ENCODE measurements at regions not wholly inside any gene's neighbourhood (a gene's known extent, or its start where the extent isn't known, plus 50 kb on each side); places are given as distances from the start of the nearest gene placed in this dataset.

DNA sequence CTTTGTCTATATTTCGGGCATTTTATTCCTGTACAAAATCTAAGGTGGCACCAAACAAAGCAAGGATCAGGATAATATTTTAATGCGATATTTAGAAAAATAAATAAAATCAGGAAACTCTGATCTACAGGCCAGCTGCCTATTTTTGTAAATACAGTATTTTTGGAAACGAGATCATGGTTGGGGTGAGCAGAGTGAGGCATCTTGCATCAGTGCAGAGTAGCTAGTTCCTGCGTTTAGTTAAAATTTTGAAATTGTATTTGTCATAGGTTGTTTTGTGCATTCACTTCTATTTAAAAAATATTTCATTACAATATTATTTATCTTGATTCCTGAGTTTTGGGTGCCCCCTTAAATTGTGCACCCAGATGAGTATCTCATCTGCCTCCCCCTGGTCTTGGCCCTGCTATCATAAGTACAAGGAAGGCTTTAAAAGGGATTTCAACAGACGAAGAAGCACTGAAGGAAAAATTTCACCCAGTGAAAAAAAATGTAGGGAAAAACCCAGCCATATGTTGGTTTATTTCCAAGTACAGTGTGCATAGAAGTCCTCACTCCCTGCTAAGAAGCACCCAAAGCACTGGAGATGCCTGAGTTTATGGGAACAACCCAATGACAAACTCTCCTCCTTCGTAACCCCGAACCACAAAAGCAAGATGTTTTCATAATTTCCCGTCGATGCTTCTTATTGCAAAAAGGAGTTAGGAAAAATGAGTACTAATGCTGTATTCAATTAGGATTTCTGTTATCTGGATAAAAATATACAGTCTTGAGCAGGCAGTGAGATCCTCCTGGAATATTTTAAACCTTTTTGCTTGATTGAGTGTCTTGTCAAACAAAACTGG, 304.7 kb upstream of the CLINT1 start:
- DNase-seq (ENCODE audit: low read depth, low spot score) = no peak
- in situ Hi-C loops (cut with HindIII; ENCODE audit: low pct_unique_long_range_greater_than_20kb, low sequenced_read_pairs) = no loop called here

DNA sequence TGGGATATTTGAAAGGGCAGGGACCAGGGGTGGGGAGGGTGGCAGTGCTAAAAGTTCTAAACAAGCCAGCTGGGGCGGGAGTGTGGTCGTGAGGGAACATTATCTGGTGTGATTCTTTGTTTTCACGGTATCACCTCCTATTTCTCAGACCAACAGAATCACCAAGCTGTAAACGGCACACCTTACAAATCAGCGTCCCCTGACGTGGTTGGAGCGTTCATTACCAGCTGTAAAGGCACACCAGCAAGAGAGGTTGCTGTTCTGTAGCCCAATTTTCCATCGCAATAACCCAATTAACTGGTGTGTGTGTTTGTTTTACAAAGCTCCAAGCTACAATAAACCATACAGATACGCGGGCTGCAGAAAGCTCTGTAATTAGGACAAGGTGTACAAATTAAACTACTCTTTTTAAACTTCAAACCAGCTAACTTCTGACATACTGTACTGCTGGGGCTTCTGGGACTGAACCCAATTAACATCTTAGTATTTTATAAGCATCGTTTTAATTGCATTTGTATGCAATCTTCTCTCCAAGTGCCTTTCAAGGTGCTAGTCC, 303.6 kb upstream of the CLINT1 start:
- no peak for DNase-seq (ENCODE audit: low read depth, low spot score)
- in situ Hi-C loops (cut with HindIII; ENCODE audit: low pct_unique_long_range_greater_than_20kb, low sequenced_read_pairs) = no loop called here

DNA sequence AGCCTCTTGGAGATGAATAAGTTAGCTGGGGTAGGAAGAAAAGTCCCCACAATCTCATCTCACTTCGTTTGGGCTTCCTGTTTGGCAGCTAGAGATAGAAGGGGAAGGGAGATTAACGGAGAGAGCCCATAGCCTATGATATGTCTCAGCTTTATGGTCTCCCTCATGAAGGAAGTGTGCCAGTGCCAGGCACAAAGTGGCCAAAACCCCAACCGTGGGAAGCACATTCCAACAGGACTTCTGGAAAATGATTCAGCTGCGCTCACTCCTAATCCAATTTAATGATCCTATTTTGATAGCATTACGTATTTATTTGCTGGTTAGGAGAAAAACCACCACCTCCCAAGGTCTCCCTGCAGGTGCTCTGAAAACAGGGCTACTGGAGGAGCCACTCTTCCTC, 303.1 kb upstream of the CLINT1 start:
- DNase-seq (ENCODE audit: low read depth, low spot score) = no peak
- in situ Hi-C loops (cut with HindIII; ENCODE audit: low pct_unique_long_range_greater_than_20kb, low sequenced_read_pairs) = no loop called here

DNA sequence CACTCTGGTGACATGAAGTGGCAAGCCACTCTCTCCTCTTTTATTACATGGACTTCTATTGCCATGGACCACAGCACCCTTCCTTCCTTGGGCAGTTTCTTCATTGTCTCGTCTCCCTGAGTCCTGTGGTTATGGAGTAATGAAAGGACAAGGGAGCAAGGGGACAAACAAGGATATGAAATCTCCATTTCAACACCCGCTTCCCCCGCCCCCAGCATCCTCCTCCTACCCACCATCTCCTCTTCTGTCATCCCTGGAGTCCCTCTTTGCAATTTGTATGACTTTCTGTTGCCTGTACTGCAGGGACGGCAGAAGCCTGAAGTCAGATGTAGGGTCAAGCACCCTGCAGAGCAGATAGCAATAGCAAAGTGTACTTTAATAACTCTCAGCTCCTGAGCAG, 300.7 kb upstream of the CLINT1 start:
- in situ Hi-C loops (cut with HindIII; ENCODE audit: low pct_unique_long_range_greater_than_20kb, low sequenced_read_pairs) = no loop called here
- DNase-seq (ENCODE audit: low read depth, low spot score) = no peak

DNA sequence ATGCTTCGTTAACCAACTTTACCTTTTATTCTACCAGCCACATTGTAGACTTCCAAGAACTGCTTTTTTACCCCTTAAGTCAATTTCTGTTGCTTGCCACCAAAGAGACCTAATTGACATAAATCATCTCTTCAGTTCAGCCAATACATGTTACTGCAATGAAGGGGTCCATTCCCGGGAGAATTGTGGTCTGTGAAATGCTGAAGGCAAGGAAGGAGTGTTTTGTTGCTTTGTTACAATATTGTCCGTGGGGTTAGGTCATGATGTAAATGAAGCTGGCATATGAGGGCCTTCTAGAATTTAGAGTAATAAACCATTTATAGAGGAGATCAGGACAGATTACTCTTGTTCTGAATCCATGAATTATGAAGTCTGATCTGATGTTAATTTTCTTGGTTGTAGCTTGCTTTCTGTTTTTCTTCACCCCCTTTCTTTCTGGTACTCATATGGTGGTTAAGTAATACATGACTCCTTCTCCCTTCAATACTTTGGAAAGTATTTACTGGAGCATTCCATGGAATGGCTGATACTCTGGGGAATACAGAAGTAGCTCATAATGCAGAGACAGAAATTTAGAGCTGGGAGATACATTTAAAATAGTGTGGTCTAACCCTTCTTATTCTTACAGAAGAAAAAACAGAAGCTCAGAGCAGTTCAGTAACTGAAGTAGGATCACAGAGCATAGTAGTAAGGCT, 297.0 kb upstream of the CLINT1 start:
- DNase-seq (ENCODE audit: low read depth, low spot score) = no peak
- in situ Hi-C loops (cut with HindIII; ENCODE audit: low pct_unique_long_range_greater_than_20kb, low sequenced_read_pairs) = no loop called here

DNA sequence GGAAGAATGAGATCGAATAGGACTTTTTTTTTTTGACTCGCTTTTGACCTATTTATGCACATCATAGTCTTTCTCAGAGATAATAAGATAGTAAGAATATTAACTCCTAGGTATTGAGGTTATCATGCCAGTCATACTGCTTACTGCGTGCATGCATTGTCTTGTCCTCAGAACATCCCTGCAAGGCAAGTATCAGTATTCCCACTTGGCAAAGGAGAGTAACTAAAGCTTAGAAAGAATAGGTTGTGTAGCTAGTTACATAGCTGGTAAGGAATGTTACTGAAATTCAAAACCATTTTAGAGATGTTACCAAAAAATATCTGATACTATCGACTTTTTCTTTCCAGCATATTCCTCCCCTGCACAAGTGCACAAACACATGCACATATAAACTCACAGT, 296.1 kb upstream of the CLINT1 start:
- no peak for DNase-seq (ENCODE audit: low read depth, low spot score)
- in situ Hi-C loops (cut with HindIII; ENCODE audit: low pct_unique_long_range_greater_than_20kb, low sequenced_read_pairs) = no loop called here

DNA sequence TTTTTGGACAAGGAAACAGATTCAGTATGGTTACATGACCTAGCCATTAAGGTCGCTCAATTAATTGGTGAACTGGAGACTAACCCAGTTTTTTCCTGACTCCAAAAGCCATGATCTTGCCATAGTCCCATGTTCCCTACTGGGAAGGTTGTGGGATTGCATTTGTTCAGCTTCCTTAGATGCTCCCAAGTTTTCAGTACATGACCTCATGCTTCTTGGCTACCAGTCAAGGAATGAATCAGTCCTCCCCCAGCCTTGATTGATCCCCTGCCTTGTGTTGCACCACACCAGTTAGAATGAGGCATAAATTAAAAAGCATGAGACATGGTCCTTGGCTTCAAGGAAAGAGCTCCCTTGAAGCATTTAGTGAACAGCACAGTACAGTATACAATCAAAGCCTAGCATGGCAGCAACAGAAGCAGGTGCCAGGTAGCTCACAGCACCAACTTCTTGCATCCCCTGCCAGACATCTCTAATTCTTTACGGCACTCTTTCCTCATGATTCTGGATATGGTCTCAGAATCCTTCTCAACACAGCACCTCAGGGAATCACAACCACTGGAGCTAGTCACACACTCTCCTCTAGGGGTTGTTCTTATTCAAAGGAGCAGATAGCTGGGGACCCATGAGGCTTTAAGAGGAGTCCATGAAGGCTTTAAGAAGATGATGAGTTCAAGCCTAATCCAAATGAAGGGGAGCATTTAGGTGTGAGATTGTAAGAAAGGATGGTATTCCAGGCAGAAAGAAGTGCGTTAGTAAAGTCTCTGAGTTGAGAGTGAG, 295.5 kb upstream of the CLINT1 start:
- in situ Hi-C loops (cut with HindIII; ENCODE audit: low pct_unique_long_range_greater_than_20kb, low sequenced_read_pairs) = no loop called here
- DNase-seq (ENCODE audit: low read depth, low spot score) = no peak

DNA sequence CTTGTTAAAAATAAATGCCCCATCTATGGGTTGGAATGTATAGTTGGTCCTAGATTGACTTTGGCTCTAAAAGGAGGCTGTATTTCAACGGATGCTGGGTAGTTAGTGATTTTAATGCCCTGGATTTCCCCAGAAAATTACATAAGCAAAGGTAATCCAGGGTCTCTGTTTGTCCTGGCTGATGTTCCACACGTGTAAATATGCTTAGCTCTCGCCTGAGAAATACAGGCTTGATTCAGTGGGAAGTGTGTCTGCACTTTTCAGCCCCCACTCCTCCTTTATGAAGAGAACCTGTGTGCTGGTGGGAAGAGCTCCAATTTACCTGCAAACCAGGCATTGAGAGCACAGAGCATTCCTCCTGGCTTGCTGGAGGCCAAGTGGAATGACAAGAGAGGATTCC, 294.6 kb upstream of the CLINT1 start:
- DNase-seq (ENCODE audit: low read depth, low spot score) = no peak
- in situ Hi-C loops (cut with HindIII; ENCODE audit: low pct_unique_long_range_greater_than_20kb, low sequenced_read_pairs) = no loop called here

DNA sequence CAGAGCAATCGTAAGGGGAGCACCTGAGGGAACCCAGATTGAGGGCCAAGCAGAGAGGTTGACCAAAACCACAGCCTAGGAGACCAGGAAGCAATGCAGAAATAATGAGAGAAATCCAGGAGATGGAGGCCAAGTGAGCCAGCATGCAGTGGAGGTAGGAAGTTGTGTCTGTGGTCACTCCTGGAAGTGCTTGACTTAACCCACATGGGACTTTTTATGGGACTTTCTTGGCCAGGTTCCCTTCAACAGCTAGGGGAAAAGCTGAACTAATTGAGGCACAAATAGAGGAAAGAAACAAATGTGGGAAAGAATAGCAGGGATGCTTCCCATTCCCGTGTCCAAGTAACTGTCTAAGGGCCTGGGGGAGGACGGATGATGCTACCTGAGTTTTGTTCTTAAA, 293.2 kb upstream of the CLINT1 start:
- no peak for DNase-seq (ENCODE audit: low read depth, low spot score)
- in situ Hi-C loops (cut with HindIII; ENCODE audit: low pct_unique_long_range_greater_than_20kb, low sequenced_read_pairs) = no loop called here

DNA sequence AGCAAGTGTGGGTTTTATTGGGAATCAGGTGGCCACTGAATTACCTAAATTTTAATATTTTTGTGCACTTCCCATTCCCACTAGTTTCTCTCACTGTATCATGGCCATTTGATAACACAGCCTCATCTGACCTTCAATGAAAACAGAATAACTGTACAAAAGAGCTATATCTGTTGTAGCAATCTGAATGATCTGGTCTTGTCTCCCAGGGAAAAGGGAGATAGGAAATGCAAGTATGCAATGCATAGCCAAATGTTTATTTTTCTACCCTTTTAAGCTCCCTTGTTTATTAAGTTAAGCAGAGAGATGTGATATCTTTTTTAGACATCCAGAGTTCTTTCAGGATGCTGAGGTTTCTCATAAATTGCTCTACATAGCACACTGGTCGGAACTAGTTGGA, 288.3 kb upstream of the CLINT1 start:
- no peak for DNase-seq (ENCODE audit: low read depth, low spot score)
- in situ Hi-C loops (cut with HindIII; ENCODE audit: low pct_unique_long_range_greater_than_20kb, low sequenced_read_pairs) = no loop called here

DNA sequence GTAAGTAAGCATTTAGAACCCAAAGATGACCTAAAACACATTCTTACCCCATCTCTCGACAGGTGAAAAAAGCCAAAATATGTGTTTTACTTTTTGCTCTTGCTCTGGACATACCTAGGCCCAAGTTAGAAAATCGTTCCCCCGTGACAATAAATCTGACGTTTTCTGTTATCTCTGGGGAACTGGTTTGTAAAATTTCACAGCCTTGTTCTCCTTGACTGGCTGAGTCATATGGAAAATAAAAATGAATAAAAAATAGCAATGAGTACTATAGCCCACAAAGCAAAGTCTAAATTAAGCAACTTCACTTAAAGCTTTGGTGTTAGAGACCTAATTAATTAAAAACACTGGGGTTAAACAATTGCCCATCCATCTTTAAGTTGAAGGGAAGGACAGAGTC, 286.9 kb upstream of the CLINT1 start:
- in situ Hi-C loops (cut with HindIII; ENCODE audit: low pct_unique_long_range_greater_than_20kb, low sequenced_read_pairs) = no loop called here

DNA sequence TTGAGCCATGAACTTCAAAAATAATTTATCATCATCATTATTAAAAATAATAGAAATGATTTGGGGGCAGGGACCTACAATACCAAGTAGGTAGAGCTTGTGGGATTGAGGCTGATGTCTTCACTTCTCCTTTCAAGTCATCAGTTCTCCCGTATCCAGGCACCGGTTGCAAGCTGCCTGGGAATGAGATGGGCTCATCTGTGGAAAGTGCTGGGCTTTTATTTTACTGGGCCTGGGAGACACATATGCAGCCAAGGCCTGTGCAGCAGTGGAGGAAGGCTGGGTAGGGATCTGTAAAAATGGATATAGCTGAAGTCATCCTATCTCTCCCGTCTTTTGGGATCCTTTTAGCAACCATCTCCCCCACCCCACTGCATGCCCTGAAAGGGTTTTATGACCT, 284.1 kb upstream of the CLINT1 start:
- in situ Hi-C loops (cut with HindIII; ENCODE audit: low pct_unique_long_range_greater_than_20kb, low sequenced_read_pairs) = no loop called here
- DNase-seq (ENCODE audit: low read depth, low spot score) = no peak

More for the DNA sequence above, 286.9 kb upstream of the CLINT1 start:
- no peak for DNase-seq (ENCODE audit: low read depth, low spot score)

DNA sequence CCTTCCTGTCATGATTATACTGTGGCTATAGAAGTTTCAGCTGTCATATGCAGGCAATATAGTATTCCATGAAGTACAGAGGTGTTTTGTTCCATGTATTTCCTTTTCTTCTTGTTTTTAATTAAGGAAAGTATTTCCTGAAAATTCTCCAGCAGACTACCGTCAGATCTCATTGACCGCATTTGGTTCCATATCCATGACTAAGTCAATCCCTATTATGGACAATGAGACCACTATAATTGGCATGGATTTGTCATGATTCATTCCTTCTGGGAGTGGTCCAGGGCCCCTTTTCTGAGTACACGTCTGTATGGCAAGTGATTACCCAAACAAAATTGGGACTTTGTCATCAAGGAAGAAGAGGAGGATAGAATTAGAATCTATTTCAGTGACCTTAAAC, 283.2 kb upstream of the CLINT1 start:
- DNase-seq (ENCODE audit: low read depth, low spot score) = no peak
- in situ Hi-C loops (cut with HindIII; ENCODE audit: low pct_unique_long_range_greater_than_20kb, low sequenced_read_pairs) = no loop called here

DNA sequence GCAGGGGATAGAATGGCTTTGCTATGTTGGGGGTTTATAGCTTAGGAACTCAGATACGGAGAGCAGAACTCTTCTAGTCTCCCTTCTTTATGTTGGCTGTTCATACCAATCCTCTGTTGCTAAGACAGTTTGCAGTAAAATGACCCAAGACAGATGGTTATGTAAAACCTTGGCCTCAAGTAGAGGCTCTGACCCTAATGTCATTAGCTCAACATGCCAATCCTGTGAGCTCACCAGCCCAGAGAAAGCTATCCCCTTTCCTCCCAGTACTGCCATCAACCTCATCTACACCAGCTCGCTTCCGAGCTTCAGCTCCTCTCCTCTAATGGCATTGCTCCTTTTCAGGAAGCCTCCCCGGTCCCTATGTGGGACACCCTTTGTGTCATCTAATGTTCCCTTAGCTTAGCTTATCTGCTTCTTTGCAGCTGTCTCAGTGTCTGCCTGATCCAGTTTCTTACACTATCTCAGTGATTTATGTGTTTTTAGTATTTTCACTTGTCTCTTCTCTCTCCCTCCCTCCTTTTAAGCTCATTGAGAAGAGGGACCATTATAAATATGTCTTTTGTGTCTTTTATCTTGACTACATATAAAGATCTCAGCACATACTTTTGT, 281.3 kb upstream of the CLINT1 start:
- no peak for DNase-seq (ENCODE audit: low read depth, low spot score)

DNA sequence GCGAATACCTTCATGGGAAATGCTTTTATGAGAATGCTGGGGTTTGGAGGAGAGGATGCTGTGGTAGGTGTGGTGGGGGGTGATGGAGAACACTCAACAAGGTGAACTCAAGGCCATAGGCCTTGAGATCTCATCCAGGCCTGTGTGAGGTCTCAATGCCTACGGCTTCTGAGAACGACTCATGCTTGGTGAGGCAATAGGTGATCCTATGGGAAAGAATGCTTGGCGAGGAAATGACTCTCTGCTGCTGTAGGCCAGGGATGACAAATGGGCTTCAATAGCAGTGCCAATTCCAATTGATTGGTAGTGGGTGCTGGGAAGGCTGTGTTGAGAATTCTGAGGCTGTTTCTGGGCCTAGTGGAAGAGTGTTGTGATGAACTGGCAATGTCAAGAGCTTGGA, 280.2 kb upstream of the CLINT1 start:
- in situ Hi-C loops (cut with HindIII; ENCODE audit: low pct_unique_long_range_greater_than_20kb, low sequenced_read_pairs) = no loop called here
- no peak for DNase-seq (ENCODE audit: low read depth, low spot score)

More for the DNA sequence above, 281.3 kb upstream of the CLINT1 start:
- in situ Hi-C loops (cut with HindIII; ENCODE audit: low pct_unique_long_range_greater_than_20kb, low sequenced_read_pairs) = no loop called here

DNA sequence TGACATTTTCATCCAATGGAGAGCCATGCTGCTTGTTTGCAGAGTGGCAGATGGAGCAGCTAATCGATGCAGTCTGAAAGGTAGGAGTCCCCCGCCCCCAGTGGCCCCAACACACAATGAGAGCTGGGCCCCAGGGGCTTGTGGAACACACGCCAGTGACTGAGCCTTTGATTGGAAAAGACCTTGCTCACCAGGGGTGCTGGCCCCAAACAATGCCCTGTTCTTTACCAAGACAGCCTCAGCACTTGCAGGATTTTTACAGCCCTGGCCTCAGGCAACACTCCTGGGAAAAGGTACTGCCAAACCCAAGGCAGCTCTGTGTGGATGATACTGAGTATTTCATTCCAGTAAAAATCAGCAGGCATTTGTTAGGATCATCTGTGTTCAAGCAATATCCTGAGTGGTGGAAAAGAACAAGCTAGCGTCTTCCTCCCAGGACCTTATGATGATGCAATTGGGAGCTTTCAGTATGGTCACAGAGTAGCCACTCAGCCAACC, 276.8 kb upstream of the CLINT1 start:
- DNase-seq (ENCODE audit: low read depth, low spot score) = peak; percentile 77
- in situ Hi-C loops (cut with HindIII; ENCODE audit: low pct_unique_long_range_greater_than_20kb, low sequenced_read_pairs) = no loop called here

DNA sequence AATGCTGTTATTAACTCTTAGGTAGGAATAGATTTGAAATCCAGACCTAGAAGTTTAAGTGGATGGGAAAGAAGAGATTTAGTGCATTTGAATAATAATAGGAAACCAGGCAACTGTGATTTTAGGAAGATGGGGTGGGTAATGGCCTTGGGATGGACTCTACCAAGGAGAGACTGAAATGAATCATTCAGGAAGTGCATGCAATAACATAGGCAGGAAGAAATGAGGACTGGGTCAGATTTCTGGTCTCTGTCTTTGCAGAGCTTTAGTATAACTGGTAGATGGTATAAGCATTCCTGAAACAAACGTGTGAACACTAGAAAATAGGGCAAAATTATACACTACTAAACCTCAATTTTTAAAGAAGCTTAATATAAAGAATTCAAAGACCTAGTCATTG, 274.4 kb upstream of the CLINT1 start:
- no peak for DNase-seq (ENCODE audit: low read depth, low spot score)
- in situ Hi-C loops (cut with HindIII; ENCODE audit: low pct_unique_long_range_greater_than_20kb, low sequenced_read_pairs) = no loop called here

DNA sequence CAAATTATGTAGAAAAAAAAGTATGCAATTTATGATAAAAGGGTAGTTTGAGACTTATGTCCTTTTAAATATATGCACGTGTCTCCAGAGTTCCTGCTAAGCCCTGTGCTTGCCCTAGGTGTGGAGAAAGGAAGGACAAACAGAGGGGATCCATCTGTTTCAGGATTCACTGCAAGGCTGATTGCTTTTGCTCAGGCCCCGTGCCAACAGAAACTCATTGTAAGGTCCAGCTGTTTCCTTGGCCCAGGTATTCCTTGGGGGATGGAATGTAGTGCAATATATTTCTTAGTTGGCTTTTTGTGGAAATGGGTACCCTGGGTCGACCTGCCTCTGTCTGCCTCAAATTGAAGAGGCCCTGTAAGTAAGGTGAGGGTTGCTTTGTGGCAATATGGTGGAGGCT, 268.6 kb upstream of the CLINT1 start:
- no peak for DNase-seq (ENCODE audit: low read depth, low spot score)
- in situ Hi-C loops (cut with HindIII; ENCODE audit: low pct_unique_long_range_greater_than_20kb, low sequenced_read_pairs) = no loop called here

Measured in SK-MEL-5 (cell line).